ENCODE measurements at regions not wholly inside any gene's neighbourhood (a gene's known extent, or its start where the extent isn't known, plus 50 kb on each side); places are given as distances from the start of the nearest gene placed in this dataset.

DNA sequence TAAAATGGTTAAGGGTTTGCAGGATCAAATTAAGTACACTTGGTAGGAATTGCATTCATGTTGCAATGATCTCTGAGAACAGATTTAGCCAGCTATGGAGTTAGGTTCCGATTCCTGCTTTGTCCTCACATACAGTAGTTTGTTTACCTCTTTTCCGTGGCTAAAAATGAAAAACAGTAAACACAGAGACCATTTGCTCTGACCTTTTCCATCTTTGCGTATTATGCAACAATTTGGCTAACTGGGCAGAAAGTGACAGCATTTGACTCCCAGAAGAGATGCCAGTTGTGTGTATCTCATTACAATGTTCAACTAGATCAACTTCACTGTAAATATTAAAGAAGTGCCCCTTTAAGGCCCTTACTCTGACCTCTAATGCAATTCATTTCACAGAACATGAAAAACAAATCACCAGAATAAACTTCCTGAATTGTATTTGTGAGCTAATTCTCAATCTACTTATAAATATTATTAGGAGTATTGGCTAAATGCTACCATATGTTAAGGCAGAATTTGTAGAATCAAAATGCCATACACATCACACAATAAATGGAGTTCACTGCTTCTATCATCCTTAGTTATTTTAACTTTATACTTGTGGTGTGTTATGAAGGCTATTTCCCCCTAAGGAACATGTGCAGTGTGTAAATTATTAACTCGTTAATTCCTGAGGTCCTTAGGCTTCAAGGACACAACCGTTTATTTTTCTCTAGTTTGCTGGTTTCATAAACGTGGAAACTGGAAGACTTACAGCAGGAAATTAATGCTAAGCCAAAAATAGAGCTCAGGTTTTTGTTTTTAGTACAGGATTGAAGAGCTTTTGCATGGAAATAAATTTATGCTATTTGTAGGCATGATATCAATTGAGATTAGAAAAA, 380.7 kb upstream of the CITED2 start:
- DNase-seq (ENCODE audit: low spot score) = no peak
- Histone ChIP-seq H3K4me1 (replicated peaks) (no peaks in the 10 kb centered on the region), H3K36me3 (no peaks in the 10 kb centered on the region), H3K27ac (no peak overlapping the region), H3K4me3 (no peak overlapping the region), H3K9me3 (no peaks in the 10 kb centered on the region), H3K27me3 (replicated peaks; ENCODE audit: insufficient read depth) (no peaks in the 10 kb centered on the region)
- 52% methylated on average over 6 of the region's 6 CpGs for WGBS
- TF ChIP-seq POLR2A (IDR thresholded peaks at IDR 0.05) (no peak), POLR2AphosphoS5 (IDR thresholded peaks at IDR 0.05) (no peak), CTCF (IDR thresholded peaks at IDR 0.05) (no peak)
- intact Hi-C loops (cut with DNase I) = no loop called here

DNA sequence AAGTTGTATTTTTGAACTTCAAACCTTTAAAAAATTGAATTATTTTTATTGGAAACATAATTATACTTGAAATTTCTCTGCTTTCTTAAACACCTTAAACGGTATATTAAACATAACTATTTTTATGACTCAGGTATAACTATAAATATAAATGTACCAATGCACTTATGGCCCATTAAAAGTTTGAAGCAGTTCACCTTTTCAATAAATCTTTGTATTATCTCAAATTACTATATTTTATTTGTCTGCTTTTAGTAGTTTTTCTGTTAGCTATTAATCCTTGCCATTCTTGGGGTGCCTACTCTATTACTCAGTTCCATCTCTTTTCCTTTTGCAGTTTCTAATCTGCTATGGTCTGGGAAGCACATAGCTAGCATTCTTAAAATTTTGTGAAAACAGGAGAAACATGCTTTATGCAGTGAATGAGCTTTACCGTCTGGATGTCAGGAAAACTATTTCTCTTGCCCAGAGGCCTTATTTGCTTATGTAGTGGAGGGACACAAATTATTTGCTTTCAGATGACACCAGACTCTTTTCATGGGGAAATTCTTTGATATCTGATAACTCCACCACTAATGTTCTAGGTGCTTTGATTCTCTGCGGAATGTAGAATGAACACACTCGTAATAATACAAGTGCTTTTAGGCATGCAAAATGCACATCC, 378.9 kb upstream of the CITED2 start:
- no peak for DNase-seq (ENCODE audit: low spot score)
- intact Hi-C loops (cut with DNase I) = no loop called here
- WGBS = 52% methylated on average over 4 of the region's 4 CpGs
- H3K4me1 ChIP-seq (replicated peaks) = no peaks in the 10 kb centered on the region
- H3K9me3 ChIP-seq = no peaks in the 10 kb centered on the region
- H3K27me3 ChIP-seq (replicated peaks; ENCODE audit: insufficient read depth) = no peaks in the 10 kb centered on the region
- no peak overlapping the region for H3K4me3 ChIP-seq
- no peaks in the 10 kb centered on the region for H3K36me3 ChIP-seq
- no peak overlapping the region for H3K27ac ChIP-seq
- TF ChIP-seq POLR2A (IDR thresholded peaks at IDR 0.05) (no peak), POLR2AphosphoS5 (IDR thresholded peaks at IDR 0.05) (no peak), CTCF (IDR thresholded peaks at IDR 0.05) (no peak)

DNA sequence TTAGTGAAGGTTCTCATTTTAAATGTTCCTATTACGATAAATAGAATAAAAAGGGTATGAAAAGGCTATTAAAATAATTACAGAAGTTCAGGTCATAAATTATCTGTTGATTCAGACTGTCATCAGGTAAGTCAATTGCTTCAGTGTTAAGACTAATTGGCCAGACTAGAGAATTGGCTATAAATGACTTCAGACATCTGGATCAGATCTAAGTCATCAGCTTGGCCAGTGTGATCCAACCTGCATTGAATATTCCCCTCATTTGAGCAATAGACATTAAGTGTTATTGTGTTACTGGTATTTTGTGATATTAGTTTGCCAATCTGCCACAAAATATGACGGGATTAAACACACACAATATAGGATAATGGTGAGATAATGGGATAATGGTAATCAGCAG, 377.6 kb upstream of the CITED2 start:
- H3K27me3 ChIP-seq (replicated peaks; ENCODE audit: insufficient read depth) = no peaks in the 10 kb centered on the region
- 88% methylated on average over 2 of the region's 2 CpGs for WGBS
- H3K36me3 ChIP-seq = no peaks in the 10 kb centered on the region
- TF ChIP-seq POLR2A (IDR thresholded peaks at IDR 0.05) (no peak), POLR2AphosphoS5 (IDR thresholded peaks at IDR 0.05) (no peak), CTCF (IDR thresholded peaks at IDR 0.05) (no peak)
- DNase-seq (ENCODE audit: low spot score) = no peak
- no peaks in the 10 kb centered on the region for H3K4me1 ChIP-seq (replicated peaks)
- H3K27ac ChIP-seq = no peak overlapping the region
- no peaks in the 10 kb centered on the region for H3K9me3 ChIP-seq
- no peak overlapping the region for H3K4me3 ChIP-seq
- intact Hi-C loops (cut with DNase I) = no loop called here

- H3K27me3 ChIP-seq (replicated peaks; ENCODE audit: insufficient read depth) = no peaks in the 10 kb centered on the region
- intact Hi-C loops (cut with DNase I) = no loop called here
Measured at GRCh38 chr6:139751179-139751578, 376.7 kb upstream of the CITED2 start.

More at GRCh38 chr6:139751179-139751578, 376.7 kb upstream of the CITED2 start:
- H3K36me3 ChIP-seq = no peaks in the 10 kb centered on the region
- no peak for DNase-seq (ENCODE audit: low spot score)
- H3K27ac ChIP-seq = no peak overlapping the region
- no peaks in the 10 kb centered on the region for H3K9me3 ChIP-seq
- H3K4me3 ChIP-seq = no peak overlapping the region
- H3K4me1 ChIP-seq (replicated peaks) = no peaks in the 10 kb centered on the region
- no peak for TF ChIP-seq POLR2A (IDR thresholded peaks at IDR 0.05)
- TF ChIP-seq POLR2AphosphoS5 (IDR thresholded peaks at IDR 0.05) = no peak
- TF ChIP-seq CTCF (IDR thresholded peaks at IDR 0.05) = no peak
- WGBS = 77% methylated on average over 3 of the region's 3 CpGs
